Epithelial cell of prostate (primary cell): ENCODE measurements at regions not wholly inside any gene's neighbourhood (a gene's known extent, or its start where the extent isn't known, plus 50 kb on each side); places are given as distances from the start of the nearest gene placed in this dataset.

Experiments used
- DNase-seq: peaks from one replicate; pipeline ENCODE4 v3.0.0-alpha.2; 2011; ENCODE audit warnings: low read depth, low spot score
- H3K27ac ChIP-seq: fragments of 450-650 bp; 2 replicates; pipeline ENCODE4 v1.5.1; 2017; ENCODE audit warnings: mild to moderate bottlenecking

DNA sequence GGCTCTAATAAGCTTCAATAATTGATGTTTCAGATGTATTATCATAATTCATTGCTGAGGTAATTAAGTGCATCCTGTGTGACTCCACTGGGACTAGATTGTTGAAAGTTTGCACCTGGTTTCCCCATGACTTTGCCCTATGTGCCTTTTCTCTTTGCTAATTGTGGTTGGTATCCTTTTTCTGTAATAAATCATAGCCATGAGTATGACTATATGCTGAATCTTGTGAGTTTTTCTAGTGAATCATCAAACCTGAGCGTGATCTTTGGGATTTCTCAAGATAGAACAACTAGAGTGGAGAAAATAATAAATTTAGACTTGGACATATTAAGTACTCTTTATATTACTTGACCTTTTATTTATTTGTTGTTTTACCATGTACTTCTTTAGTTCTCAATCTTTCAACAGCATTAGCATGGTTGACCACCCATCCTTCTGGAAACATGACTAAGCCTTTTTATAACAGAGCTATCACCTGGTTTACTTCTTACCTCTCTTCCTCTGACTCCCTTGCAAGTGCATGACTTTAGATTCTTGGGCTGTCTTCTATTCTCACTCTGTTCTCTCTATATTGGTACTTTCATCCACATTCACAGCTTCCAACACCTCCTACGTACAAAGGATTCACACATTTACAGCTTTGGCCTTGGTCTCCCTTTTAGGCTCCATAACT, 239.6 kb upstream of the TAS2R1 start:
- peak; percentile 86 for DNase-seq
- peak overlapping the region; percentile 68 for H3K27ac ChIP-seq

DNA sequence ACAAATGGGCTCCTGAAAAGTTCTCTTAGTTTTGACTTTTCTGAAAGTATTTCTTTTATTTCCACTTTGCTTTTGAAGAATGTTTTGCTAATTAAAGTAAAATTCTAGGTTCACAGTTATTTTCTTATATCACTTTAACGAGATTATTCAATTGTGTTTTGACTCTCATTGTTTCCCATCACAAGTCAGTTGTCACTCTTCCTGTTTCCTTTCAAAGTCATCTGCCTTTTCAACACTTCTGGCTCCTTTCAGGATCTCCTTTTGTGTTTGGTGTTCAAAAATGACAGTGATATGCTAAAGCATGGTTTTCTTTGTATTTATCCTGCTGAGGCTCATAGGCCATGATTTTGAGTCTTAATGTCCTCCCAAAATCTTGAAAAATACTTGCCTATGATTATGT, 235.4 kb upstream of the TAS2R1 start:
- no peak for DNase-seq
- H3K27ac ChIP-seq, result no peak overlapping the region

DNA sequence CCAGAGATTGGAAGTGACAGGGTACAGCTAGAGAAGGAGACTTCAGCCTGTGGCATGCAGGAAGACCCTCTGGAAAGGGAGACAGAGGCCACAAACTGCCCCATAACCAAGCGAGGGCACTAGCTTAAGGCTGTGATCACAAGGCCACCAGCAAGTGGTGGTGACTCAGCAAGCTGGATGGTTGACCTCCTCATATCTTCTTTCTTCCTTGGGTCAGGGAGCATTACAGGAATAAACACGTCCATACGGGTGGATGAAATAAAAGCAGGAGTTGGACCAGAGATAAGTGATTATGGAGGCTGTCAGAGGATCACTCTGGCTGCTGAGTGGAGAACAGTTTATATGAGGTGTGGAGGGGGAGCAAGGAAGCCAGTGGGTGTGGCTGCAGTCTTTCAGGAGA, 234.6 kb upstream of the TAS2R1 start:
- no peak overlapping the region for H3K27ac ChIP-seq
- DNase-seq, result no peak

- no peak for DNase-seq
- H3K27ac ChIP-seq, result no peak overlapping the region
Measured at GRCh38 chr5:9863486-9863885, 233.3 kb upstream of the TAS2R1 start.

- DNase-seq, result no peak
- no peak overlapping the region for H3K27ac ChIP-seq
Measured at GRCh38 chr5:9861666-9862256, 231.6 kb upstream of the TAS2R1 start.

DNA sequence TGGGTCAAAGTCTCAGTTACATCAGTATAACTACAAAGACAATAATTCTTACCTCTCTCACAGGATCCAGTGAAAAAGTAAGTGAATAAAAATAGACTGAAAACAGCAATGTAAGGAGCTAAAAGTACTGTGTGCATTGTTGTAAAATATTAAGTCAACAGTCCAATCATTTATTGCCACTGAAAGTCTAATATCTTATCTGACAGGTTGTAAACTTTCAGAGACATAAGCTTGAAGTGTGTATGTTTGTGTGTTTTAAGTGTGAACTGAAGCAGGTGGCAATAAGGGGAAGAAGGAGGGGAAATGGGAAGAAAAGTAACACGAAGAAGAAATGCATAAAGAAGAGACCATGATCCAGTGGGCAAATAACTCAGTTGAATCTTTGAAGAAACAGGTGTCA, 229.7 kb upstream of the TAS2R1 start:
- H3K27ac ChIP-seq, result no peak overlapping the region
- DNase-seq, result no peak

GRCh38 chr5:9858043-9858442, 227.9 kb upstream of the TAS2R1 start:
- no peak overlapping the region for H3K27ac ChIP-seq

DNA sequence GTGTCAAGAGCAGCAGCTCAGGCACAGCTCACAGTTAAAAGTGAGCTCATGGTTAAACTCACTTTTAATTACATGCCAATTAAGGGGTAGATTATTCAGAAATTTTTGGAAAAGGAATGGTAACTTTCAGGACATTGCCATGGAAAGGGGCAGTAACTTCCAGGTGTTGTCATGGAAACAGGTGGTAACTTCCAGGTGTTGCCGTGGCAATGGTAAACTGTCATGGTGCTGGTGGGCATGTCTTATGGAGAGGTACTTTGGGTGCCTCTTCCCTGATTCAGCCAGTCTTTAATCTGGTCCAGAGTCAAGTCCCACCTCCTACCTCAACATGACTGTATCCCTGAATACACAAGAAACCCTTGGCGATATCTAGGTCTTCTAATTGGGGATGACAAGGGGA, 223.2 kb upstream of the TAS2R1 start:
- DNase-seq, result no peak

More at GRCh38 chr5:9858043-9858442, 227.9 kb upstream of the TAS2R1 start:
- no peak for DNase-seq

DNA sequence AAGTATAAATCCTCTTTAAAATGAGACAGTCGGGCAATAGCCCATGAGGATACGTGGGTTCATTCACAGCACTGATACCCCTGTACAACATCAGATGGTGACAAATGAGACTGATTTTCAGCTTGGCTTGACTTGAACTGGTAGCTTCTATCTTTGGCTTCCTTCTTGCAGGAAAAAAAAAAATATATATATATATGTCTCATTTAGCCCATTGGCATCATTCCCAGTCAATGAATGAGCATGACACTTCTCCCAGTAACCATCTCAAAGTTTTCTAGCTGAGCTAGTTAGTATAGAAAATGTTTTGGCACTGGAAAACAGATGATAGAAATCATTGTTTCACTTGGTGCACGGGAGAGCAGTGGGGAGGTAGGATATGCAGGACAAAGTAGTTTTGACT, 222.5 kb upstream of the TAS2R1 start:
- no peak for DNase-seq
- no peak overlapping the region for H3K27ac ChIP-seq

More for the DNA sequence above, 223.2 kb upstream of the TAS2R1 start:
- H3K27ac ChIP-seq, result no peak overlapping the region

DNA sequence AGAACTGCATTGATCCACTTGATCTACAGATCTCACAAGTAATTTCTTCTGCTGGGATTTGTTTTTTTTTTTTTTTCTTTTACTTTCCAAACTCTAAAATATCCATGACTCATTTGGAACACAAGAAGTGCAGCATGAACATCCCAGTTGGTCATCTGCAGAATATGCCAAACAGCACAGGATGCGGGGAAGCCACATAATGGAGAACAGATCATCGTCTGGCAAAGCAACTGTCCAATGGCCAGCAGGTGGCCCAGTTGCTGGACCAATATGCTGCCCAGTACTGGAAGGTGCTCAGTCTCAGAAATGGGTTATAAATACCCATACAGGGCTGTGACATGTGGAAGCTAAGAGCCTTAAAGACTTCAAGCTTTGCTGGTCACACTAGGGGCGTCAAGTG, 221.3 kb upstream of the TAS2R1 start:
- peak; percentile 3 for DNase-seq
- H3K27ac ChIP-seq, result no peak overlapping the region

DNA sequence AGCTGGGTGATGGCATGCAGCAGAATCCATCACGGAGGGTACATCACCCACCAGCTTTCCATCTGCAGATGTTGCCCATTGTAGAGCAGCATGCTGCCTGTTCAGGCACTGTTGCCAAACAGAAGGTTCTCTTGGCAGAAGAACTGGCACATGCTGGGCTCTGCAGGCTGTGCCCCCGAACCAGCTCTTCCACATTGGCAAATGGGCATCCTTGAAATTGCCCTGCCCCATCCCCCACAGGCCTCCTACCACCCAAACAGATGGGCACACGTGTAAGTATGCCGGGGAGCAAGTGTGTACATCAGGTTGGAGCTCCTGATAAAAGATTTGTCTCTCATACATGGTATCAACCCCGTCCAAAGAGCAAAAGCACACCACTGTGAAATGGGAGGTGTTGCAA, 220.3 kb upstream of the TAS2R1 start:
- DNase-seq, result no peak
- no peak overlapping the region for H3K27ac ChIP-seq

GRCh38 chr5:9847631-9848030, 217.5 kb upstream of the TAS2R1 start:
- no peak for DNase-seq
- H3K27ac ChIP-seq, result no peak overlapping the region

GRCh38 chr5:9845185-9845584, 215.0 kb upstream of the TAS2R1 start:
- no peak overlapping the region for H3K27ac ChIP-seq

DNA sequence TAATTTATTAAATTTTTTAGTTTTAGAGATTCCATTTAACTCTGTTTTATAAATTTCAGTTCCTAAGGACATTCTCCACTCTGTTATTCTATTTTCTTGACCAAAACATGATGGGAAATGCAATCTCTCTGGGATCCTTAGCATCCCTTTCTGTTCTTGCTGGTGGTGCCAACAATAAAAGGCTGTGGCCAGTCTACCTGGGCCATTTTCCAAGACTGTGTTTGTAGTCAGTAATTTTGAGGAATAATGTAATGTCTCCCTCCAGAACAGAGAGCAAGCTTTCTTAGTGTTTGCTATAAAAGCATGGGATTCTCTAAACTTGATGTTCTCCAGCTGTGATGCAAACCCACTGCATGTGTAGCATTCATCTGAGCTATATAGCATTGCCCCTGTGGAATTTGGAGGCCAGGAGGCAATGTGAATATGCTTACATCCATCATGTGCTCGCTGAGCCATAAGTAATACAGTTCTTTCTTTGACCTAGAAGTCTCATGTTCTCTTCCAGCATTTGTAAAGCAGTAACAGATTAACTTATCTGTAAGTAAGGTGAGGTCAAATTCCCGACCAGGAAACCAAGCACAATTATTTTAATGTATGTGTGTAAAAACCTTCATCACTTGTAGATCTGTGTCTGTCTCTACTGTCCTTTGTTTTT, 211.5 kb upstream of the TAS2R1 start:
- H3K27ac ChIP-seq, result no peak overlapping the region
- no peak for DNase-seq

More at GRCh38 chr5:9845185-9845584, 215.0 kb upstream of the TAS2R1 start:
- DNase-seq, result no peak

GRCh38 chr5:9838916-9839315, 208.8 kb upstream of the TAS2R1 start:
- no peak for DNase-seq
- H3K27ac ChIP-seq, result no peak overlapping the region

DNA sequence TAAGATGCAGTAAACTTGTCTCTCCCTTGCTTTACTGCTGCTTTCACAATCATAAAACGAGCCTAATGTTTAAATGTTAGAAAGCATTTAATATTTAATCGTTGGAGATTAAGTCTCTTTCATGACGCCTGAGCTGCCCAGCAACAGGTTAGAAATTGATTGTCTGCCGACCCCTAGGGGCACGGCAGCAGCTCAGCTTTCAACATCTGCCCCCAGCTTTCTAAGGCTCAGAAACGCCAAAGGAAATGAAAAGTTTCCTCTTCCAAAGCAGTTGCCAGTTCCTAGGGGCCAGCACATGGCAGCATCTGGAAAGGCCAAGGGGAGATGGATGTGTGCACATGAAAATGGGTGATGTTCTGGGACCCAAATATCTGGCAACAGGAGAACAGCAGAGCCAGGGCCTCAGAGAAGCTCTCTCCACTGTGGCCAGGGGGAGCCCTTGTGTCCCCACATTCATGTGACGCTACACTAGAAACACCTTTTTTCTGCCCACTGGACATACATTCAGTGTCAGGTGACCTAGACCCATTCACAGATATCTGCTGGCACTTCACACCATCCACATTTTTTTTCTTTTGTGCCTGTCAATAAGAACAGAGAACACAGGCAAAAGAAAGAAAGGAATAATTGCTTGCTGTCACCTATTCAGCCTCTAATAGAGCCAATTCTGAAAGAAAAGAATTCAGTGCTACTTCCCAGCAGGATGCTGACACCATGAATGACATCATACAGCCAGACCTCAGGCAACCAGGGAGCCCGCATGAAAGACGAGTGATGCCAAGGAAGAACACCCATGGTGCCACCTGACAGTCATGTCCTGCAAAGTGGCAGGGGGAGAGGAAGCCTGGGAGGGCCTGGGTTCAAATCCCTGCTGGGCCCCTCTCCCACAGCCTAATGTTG, 205.0 kb upstream of the TAS2R1 start:
- no peak for DNase-seq

GRCh38 chr5:9833871-9834270, 203.7 kb upstream of the TAS2R1 start:
- no peak for DNase-seq
- no peak overlapping the region for H3K27ac ChIP-seq

More for the DNA sequence above, 205.0 kb upstream of the TAS2R1 start:
- no peak overlapping the region for H3K27ac ChIP-seq

GRCh38 chr5:9832921-9833320, 202.8 kb upstream of the TAS2R1 start:
- DNase-seq, result no peak
- no peak overlapping the region for H3K27ac ChIP-seq

GRCh38 chr5:9831823-9832222, 201.7 kb upstream of the TAS2R1 start:
- DNase-seq, result no peak

GRCh38 chr5:9830184-9830583, 200.0 kb upstream of the TAS2R1 start:
- no peak overlapping the region for H3K27ac ChIP-seq
- DNase-seq, result no peak

More at GRCh38 chr5:9831823-9832222, 201.7 kb upstream of the TAS2R1 start:
- no peak overlapping the region for H3K27ac ChIP-seq

DNA sequence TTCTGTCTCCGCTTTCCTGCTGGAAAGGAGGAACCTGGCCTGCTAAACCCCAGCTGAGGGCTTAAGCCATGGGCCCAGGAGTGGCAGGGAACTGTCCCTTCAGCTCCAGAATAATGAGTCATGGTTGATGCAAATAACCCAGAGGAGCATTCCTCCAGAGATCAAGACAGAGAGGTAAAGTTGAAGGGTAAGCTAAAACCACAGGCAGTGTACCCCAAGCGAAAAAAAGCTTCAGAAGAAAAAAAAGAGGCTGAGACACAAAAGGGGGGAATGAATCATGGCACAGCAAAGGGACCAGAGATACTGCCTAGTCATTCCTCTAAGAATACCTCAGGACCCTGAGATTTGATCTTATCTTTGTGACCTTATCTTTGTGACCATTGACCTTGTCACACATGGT, 199.5 kb upstream of the TAS2R1 start:
- DNase-seq, result no peak
- no peak overlapping the region for H3K27ac ChIP-seq
